VCaP (cell line): ENCODE measurements at regions not wholly inside any gene's neighbourhood (a gene's known extent, or its start where the extent isn't known, plus 50 kb on each side); places are given as distances from the start of the nearest gene placed in this dataset.
"Not testable (repeated sequence)": the region's sequence is repeated elsewhere in the genome, so short reads cannot be mapped to it uniquely, and the experiment has no call there.

Experiments
- H3K27ac ChIP-seq: fragments of 450-650 bp; 2 replicates; pipeline ENCODE4 v1.5.1; 2017
- TF ChIP-seq, protein P1 (sequence below): fragments of 450-650 bp; conservative IDR thresholded peaks from 2 replicates; pipeline ENCODE4 v1.5.1; 2017; ENCODE audit warnings: mild to moderate bottlenecking, moderate library complexity

DNA sequence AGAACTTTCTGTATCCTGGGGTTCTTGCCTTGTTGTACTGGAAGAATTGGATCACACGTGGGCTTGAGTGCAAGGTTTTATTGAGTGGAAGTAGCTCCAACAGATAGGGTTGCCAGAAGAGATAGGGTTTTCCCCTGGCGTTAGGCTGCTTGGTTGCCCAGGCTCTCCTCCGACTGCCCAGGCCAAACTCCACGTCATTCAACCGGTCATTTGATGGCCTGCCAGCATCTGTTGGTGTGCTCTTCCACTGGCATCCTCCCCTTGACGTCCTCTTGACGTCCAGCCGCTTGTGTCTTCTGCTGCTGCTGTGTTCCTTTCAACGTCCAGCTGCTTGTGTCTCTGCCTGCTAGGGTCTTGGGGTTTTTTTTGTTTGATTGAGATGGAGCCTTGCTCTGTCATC lies 111.2 kb upstream of the XIST start:
- no peak overlapping the region for H3K27ac ChIP-seq
- TF ChIP-seq, protein P1, sequence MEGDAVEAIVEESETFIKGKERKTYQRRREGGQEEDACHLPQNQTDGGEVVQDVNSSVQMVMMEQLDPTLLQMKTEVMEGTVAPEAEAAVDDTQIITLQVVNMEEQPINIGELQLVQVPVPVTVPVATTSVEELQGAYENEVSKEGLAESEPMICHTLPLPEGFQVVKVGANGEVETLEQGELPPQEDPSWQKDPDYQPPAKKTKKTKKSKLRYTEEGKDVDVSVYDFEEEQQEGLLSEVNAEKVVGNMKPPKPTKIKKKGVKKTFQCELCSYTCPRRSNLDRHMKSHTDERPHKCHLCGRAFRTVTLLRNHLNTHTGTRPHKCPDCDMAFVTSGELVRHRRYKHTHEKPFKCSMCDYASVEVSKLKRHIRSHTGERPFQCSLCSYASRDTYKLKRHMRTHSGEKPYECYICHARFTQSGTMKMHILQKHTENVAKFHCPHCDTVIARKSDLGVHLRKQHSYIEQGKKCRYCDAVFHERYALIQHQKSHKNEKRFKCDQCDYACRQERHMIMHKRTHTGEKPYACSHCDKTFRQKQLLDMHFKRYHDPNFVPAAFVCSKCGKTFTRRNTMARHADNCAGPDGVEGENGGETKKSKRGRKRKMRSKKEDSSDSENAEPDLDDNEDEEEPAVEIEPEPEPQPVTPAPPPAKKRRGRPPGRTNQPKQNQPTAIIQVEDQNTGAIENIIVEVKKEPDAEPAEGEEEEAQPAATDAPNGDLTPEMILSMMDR = no peak

DNA sequence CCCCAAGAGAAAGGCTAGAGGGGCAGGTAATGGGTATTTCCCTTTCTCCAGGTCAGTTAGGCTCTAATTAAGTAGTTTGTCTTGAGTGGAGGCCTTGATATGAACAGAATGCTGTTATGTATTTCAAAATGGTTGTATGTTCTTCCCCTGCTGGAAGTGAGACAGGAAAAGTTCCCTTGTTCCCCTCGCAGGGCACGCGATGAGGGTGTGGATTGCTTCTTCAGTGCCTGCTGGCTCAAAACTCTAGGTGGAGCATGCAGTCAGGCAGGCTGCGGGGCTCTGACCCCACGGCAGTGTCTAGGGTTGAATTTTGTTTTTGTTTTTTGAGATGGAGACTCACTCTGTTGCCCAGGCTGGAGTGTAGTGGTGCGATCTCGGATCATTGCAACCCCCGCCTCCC lies 110.4 kb upstream of the XIST start:
- H3K27ac ChIP-seq = no peak overlapping the region
- TF ChIP-seq, protein P1 = no peak

DNA sequence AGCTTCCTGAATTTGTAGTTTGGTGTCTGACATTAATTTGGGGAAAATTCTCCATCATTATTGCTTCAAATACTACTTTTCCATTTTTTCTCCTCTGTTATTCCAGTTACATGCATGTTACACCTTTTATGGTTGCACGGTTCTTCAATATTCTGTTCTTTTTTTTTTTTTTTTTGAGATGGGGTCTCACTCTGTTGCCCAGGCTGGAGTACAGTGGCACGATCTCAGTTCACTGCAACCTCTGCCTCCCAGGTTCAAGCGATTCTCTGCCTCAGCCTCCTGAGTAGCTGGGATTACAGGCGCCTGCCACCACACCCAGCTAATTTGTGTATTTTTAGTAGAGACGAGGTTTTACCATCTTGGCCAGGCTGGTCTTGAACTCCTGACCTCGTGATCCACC lies 109.4 kb upstream of the XIST start:
- peak overlapping the region; percentile 35 for H3K27ac ChIP-seq

DNA sequence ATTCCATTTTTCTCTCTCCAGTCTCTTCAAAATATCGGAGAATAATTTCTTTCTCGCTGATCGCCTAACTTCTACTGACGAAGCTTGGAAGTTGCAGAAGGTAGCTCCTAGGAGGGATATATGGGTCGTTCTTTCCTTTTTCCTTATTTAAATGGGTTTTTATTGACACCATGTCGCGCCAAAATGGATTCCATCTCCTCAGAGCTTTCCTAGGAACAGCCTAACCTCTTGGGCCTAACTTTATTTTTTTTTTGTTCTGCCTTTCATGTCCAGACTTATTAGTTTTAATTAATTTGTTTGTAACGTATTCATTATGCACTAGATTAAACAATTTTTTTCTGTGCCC lies 92.0 kb upstream of the XIST start:
- TF ChIP-seq, protein P1 = no peak
- peak overlapping the region; percentile 84 for H3K27ac ChIP-seq

DNA sequence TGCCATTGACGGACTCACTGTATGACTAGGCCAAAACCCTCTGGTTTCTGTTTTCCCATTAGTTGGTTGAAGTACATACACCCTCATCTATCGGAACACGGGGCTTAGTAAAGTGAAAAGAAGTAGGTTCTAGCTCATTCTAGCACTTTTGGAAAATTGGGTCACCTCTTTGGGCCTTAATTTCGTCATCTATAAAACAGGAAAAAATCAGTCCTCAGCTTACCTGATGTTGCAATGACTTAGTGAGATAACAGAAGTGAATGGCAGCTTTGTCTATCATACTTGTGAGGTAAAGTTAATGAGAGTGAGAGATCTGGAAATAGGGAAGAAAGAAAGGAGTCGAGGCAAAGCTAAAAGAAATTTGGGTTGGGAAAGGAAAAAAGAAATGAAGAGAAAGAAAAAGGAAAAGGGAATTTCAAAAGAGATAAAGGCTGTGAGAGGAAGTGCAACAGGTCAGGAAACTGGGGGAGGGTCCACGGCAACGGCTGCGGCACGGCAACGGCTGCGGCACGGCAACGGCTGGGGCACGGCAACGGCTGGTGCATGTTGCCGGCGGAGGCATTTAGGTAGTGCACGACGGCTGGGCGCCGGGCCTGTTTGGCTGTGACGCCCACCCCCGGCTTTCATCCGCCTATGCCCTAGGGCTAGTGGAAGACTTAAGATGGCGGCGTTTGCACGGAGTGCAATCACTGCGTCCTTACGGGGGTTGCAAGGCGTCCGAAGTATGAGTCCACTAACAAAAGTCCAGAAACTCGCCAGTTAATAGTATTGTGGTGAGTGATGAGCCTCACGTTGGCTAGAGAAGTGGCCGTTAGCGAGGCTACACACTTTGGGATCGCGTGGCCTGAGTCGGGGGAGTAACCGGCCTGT lies 91.4 kb upstream of the XIST start:
- H3K27ac ChIP-seq = peak overlapping the region; percentile 84
- TF ChIP-seq, protein P1 = no peak

DNA sequence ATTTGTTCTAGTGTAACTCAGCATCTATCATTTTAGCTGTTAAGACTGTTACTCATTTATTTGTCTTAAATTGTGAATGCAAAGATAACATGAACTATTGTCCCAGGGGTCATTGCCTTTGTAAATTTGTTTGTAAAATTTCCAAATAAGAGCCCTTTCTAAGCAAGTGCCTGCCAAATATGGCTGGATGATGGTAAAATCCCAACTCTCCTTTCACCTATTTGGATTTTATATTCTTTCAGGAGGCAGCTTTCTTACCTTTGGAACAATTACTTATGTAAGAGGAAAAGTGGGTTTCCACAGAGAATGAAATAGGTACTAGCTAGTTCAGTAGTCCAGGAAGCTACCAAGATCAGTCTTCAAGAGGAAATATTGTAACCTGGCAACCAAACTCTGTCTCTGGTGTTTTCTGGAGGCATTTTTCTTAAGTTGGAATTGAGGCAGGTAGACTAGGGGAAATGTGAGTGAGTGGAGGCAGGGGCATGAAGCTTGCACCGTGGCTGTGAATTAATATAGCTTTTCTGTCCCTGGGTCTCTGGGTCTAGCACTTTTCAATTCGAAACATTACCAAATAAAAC lies 88.5 kb upstream of the XIST start:
- no peak overlapping the region for H3K27ac ChIP-seq
- TF ChIP-seq, protein P1 = no peak

DNA sequence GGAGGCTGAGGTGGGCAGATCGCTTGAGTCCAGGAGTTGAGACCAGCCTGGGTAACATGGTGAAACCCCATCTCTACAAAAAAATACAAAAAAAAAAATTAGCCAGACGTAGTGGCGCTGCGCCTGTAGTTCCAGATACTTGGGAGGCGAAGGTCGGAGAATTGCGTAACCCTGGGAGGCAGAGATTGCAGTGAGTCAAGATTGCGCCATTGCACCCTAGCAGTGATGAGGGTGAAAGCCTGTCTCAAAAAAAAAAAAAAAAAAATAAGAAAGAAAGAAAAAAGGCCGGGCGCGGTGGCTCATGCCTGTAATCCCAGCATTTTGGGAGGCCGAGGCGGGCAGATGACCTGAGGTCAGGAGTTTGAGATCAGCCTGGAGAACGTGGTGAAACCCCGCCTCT lies 85.3 kb upstream of the XIST start:
- not testable (repeated sequence) for H3K27ac ChIP-seq

DNA sequence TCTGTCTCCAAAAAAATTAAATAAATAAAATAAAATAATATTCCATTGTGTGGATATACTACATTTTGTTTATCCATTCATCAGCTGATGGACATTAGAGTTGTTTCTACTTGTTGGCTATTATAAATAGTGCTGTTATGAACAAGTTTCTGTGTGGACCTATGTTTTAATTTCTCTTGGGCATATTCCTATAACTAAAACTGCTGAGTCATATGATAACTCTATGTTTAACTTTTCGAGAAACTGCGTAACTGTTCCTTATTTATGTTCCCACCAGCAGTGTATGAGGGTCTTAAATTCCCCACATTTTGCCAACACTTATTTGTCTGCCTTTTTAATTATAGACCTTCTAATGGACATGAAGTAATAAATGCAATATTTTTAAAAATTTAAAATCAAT lies 80.0 kb upstream of the XIST start:
- TF ChIP-seq, protein P1 = no peak
- H3K27ac ChIP-seq = no peak overlapping the region
